ENCODE measurements at regions not wholly inside any gene's neighbourhood (a gene's known extent, or its start where the extent isn't known, plus 50 kb on each side); places are given as distances from the start of the nearest gene placed in this dataset.

DNA sequence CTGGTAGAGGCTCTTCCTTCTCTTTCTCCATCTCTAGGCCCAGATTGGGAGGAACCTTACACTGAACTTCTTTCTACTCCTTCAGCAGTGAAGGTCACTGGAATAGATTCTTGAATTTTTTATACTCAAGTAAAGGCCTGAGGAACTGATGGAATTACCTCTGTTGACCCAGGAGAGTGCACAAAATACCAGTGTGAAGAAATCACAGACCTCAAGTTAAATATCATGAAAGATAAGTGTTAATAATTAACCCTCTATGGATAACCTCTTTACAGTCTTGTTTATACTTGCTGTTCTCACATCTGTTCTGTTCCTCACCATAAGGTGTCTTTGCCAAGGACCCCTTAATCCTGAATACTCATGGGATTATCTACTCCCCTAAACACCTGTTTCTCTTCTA is 244.4 kb upstream of the STAC start:
- H3K9me3 ChIP-seq (ENCODE audit: low read depth, low read length) = no peaks in the 10 kb centered on the region
- H3K9ac ChIP-seq (ENCODE audit: insufficient read length) = no peak overlapping the region
- no peak for TF ChIP-seq EZH2 (IDR thresholded peaks at IDR 0.05)
- no peak for TF ChIP-seq FOXP2 (optimal IDR thresholded peaks at IDR 0.05; ENCODE audit: control extremely low read depth, extremely low read length, insufficient read depth)
- TF ChIP-seq POLR2AphosphoS5 (IDR thresholded peaks at IDR 0.05; ENCODE audit: borderline replicate concordance, low read depth, low read length) = no peak
- DNase-seq (ENCODE audit: low read depth, low spot score) = no peak
- H3K4me3 ChIP-seq = no peak overlapping the region
- H3K36me3 ChIP-seq (ENCODE audit: insufficient read depth, low read length) = no peaks in the 10 kb centered on the region
- H3K27ac ChIP-seq = no peak overlapping the region

DNA sequence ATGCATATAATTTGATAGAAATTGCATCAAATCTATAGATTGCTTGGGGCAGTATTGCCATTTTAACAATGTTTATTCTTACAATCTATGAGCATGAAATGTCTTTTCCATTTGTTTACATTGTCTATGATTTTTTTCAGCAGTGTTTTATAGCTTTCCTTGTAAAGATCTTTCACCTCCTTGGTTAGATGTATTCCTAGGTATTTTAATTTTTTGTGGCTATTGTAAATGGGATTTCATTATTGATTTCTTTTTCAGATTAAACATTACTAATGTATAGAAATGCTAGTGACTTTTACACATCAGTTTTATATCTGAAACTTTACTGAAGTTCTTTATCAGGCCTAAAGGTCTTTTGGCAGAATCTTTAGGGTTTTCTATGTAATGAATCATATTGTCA is 237.6 kb upstream of the STAC start:
- TF ChIP-seq EZH2 (IDR thresholded peaks at IDR 0.05) (no peak), FOXP2 (optimal IDR thresholded peaks at IDR 0.05; ENCODE audit: control extremely low read depth, extremely low read length, insufficient read depth) (no peak), POLR2AphosphoS5 (IDR thresholded peaks at IDR 0.05; ENCODE audit: borderline replicate concordance, low read depth, low read length) (no peak)
- Histone ChIP-seq H3K27ac (no peak overlapping the region), H3K9ac (ENCODE audit: insufficient read length) (no peak overlapping the region), H3K36me3 (ENCODE audit: insufficient read depth, low read length) (no peaks in the 10 kb centered on the region), H3K9me3 (ENCODE audit: low read depth, low read length) (no peaks in the 10 kb centered on the region), H3K4me3 (no peak overlapping the region)
- DNase-seq (ENCODE audit: low read depth, low spot score) = no peak

DNA sequence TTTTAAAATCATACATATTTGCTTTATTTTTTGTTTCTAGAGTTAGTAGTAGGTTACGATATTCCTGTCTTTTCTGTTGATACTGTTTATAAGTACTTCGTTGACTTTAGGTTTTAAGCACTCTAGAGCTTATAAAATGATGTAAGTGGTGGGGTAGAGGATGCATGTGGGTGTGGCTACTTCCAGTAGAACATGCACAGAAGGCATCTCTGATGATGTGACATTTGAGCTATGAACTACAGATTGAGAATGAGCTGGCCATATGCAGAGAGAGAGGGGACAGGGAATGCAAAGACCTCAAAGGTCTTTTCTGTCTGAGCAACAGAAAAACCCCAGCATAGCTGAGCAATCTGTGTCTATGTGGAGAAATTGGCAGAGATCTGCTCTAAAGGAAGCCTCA is 233.9 kb upstream of the STAC start:
- Histone ChIP-seq H3K9me3 (ENCODE audit: low read depth, low read length) (no peaks in the 10 kb centered on the region), H3K36me3 (ENCODE audit: insufficient read depth, low read length) (no peaks in the 10 kb centered on the region), H3K27ac (no peak overlapping the region), H3K9ac (ENCODE audit: insufficient read length) (no peak overlapping the region), H3K4me3 (no peak overlapping the region)
- no peak for TF ChIP-seq FOXP2 (optimal IDR thresholded peaks at IDR 0.05; ENCODE audit: control extremely low read depth, extremely low read length, insufficient read depth)
- no peak for TF ChIP-seq EZH2 (IDR thresholded peaks at IDR 0.05)
- TF ChIP-seq POLR2AphosphoS5 (IDR thresholded peaks at IDR 0.05; ENCODE audit: borderline replicate concordance, low read depth, low read length) = no peak
- no peak for DNase-seq (ENCODE audit: low read depth, low spot score)

DNA sequence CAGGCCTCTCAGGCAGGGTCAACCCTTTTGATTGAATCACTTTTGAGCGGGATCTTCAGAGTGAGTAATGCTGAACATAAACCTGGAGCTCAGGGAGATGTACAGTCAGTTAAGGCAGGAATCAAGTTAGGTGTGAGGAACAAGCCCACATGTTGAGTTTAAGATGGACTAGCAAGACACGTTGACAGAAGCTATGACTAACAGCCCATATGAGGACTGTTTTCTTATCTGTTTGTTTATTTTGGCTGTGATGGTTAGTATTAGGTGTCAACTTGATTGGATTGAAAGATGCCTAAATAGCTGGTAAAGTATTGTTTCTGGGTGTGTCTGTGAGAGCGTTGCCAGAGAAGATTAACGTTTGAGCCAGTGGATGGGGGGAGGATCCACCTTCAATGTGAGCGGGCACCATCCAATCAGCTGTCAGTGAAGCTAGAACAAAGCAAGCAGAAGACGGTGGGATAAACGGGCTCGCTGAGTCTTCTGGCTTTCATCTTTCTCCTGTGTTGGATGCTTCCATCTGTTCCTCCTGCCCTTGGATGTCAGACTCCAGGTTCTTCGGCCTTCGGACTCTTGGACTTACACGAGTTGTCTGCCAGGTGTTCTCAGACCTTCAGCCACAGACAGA is 232.3 kb upstream of the STAC start:
- TF ChIP-seq POLR2AphosphoS5 (IDR thresholded peaks at IDR 0.05; ENCODE audit: borderline replicate concordance, low read depth, low read length) (no peak), FOXP2 (optimal IDR thresholded peaks at IDR 0.05; ENCODE audit: control extremely low read depth, extremely low read length, insufficient read depth) (no peak)
- Histone ChIP-seq H3K9ac (ENCODE audit: insufficient read length) (no peak overlapping the region), H3K27ac (no peak overlapping the region), H3K36me3 (ENCODE audit: insufficient read depth, low read length) (no peaks in the 10 kb centered on the region), H3K4me3 (no peak overlapping the region), H3K9me3 (ENCODE audit: low read depth, low read length) (no peaks in the 10 kb centered on the region)
- no peak for DNase-seq (ENCODE audit: low read depth, low spot score)

DNA sequence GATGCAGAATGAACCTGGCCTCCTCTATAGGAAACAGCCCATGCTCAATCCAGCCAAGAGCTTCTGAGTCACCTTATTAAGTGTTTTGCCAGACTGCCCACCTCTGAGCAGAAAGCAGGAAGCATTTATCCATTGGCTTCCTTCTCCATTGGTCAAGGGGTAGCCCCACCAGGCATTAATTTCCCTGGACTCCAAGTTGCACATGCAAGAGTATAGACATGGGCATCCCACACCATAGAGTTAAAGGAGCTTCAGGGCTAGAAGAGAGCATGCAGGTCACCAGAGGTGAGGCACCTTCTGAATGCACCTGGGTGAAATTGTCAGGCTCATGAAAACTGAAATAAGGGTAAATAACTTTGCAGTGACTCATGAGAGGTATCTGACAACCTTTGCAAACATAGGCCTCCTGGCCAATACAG is 230.8 kb upstream of the STAC start:
- no peaks in the 10 kb centered on the region for H3K9me3 ChIP-seq (ENCODE audit: low read depth, low read length)
- no peak overlapping the region for H3K9ac ChIP-seq (ENCODE audit: insufficient read length)
- no peak for TF ChIP-seq EZH2 (IDR thresholded peaks at IDR 0.05)
- TF ChIP-seq FOXP2 (optimal IDR thresholded peaks at IDR 0.05; ENCODE audit: control extremely low read depth, extremely low read length, insufficient read depth) = no peak
- TF ChIP-seq POLR2AphosphoS5 (IDR thresholded peaks at IDR 0.05; ENCODE audit: borderline replicate concordance, low read depth, low read length) = no peak
- no peaks in the 10 kb centered on the region for H3K36me3 ChIP-seq (ENCODE audit: insufficient read depth, low read length)
- no peak overlapping the region for H3K4me3 ChIP-seq
- DNase-seq (ENCODE audit: low read depth, low spot score) = no peak
- no peak overlapping the region for H3K27ac ChIP-seq

DNA sequence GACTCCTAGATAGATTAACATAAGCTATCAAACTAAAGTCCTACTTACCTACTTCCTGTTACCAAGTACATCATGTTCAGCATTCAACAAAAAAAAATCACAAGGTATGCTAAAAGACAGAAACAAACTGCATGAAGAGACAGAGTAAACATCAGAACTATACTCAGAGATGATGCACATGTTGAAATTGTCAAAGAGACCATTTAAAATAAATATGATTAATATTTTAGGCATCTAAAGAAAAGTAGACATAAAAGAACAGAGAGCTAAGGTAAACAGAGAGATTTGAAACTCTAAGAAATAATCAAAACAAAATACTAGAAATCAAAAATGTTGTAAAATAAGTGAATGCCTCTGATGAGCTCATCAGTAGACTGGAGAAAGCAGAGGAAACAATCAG is 224.8 kb upstream of the STAC start:
- Histone ChIP-seq H3K9ac (ENCODE audit: insufficient read length) (no peak overlapping the region), H3K4me3 (no peak overlapping the region), H3K27ac (no peak overlapping the region), H3K36me3 (ENCODE audit: insufficient read depth, low read length) (no peaks in the 10 kb centered on the region), H3K9me3 (ENCODE audit: low read depth, low read length) (no peaks in the 10 kb centered on the region)
- TF ChIP-seq FOXP2 (optimal IDR thresholded peaks at IDR 0.05; ENCODE audit: control extremely low read depth, extremely low read length, insufficient read depth) (no peak), EZH2 (IDR thresholded peaks at IDR 0.05) (no peak), POLR2AphosphoS5 (IDR thresholded peaks at IDR 0.05; ENCODE audit: borderline replicate concordance, low read depth, low read length) (no peak)
- DNase-seq (ENCODE audit: low read depth, low spot score) = no peak

DNA sequence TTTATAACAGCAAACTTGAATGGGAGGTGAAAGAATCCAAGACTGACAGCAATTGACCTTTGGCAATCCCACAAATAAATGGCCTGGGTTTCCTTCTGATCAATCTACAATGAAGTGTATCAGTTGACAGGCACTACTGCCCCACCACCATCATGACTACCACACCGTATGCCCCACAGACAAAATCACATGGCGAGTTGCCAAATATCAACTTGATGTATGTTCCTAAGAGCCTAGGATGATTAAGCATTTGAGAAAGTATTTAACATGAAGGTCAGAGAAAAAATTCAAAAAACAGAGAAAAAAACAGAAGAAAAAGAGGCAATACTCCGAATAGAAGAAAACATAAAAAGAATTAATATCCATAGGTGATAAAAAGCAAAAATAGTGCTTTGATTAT is 215.9 kb upstream of the STAC start:
- H3K4me3 ChIP-seq = no peak overlapping the region
- no peaks in the 10 kb centered on the region for H3K9me3 ChIP-seq (ENCODE audit: low read depth, low read length)
- H3K9ac ChIP-seq (ENCODE audit: insufficient read length) = no peak overlapping the region
- TF ChIP-seq POLR2AphosphoS5 (IDR thresholded peaks at IDR 0.05; ENCODE audit: borderline replicate concordance, low read depth, low read length) (no peak), FOXP2 (optimal IDR thresholded peaks at IDR 0.05; ENCODE audit: control extremely low read depth, extremely low read length, insufficient read depth) (no peak), EZH2 (IDR thresholded peaks at IDR 0.05) (no peak)
- no peak for DNase-seq (ENCODE audit: low read depth, low spot score)
- H3K36me3 ChIP-seq (ENCODE audit: insufficient read depth, low read length) = no peaks in the 10 kb centered on the region
- H3K27ac ChIP-seq = no peak overlapping the region

DNA sequence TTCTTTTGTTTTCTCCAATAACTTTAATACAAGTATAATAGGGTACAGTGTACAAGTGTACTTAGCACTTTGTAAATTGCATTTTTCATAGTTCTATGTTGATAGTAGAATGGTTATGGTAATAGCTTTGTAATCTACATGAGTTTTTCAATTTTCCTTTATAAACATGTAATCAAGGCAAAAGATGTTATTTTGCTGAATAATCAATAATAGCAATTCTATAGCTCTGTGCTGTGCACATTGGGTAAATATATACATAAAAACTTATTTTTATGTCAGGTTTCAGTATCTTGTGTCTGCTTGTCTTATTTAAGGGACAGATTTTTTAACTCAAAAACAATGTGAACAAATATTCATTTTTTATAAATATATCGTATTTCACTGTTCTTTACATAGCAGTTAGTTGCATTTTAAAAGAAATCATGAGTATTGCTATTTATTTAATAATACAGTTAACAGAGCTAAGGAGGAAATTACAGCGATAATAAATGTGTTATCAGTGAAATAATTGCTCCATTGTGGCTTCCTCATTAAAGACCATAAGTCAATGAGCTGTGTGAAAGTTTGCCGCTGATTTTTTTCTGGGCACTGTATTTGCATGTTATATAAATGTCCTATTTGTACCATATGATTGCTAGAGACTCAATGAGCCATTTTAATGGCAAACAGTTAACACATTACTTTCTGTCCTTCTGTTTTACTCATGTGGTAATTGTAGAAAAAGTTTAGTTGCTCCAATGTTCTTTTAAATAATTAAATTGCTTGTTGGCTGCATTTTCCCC is 214.6 kb upstream of the STAC start:
- TF ChIP-seq EZH2 (IDR thresholded peaks at IDR 0.05) (no peak), POLR2AphosphoS5 (IDR thresholded peaks at IDR 0.05; ENCODE audit: borderline replicate concordance, low read depth, low read length) (no peak), FOXP2 (optimal IDR thresholded peaks at IDR 0.05; ENCODE audit: control extremely low read depth, extremely low read length, insufficient read depth) (no peak)
- no peak overlapping the region for H3K4me3 ChIP-seq
- no peak overlapping the region for H3K27ac ChIP-seq
- no peak for DNase-seq (ENCODE audit: low read depth, low spot score)
- no peak overlapping the region for H3K9ac ChIP-seq (ENCODE audit: insufficient read length)
- no peaks in the 10 kb centered on the region for H3K36me3 ChIP-seq (ENCODE audit: insufficient read depth, low read length)
- H3K9me3 ChIP-seq (ENCODE audit: low read depth, low read length) = no peaks in the 10 kb centered on the region
